ENCODE measurements at regions not wholly inside any gene's neighbourhood (a gene's known extent, or its start where the extent isn't known, plus 50 kb on each side); places are given as distances from the start of the nearest gene placed in this dataset.
"Not testable (repeated sequence)": the region's sequence is repeated elsewhere in the genome, so short reads cannot be mapped to it uniquely, and the experiment has no call there.

GRCh38 chr2:166743482-166743881 lies 144.8 kb upstream of the XIRP2 start:
- not testable (repeated sequence) for H3K27ac ChIP-seq (ENCODE audit: low read depth, low read length, severe bottlenecking); H3K4me3 ChIP-seq (ENCODE audit: extremely low read depth, insufficient read depth, low read length, poor library complexity, severe bottlenecking); H3K36me3 ChIP-seq (ENCODE audit: control insufficient read depth, insufficient read depth, low read length); H3K4me1 ChIP-seq (ENCODE audit: control insufficient read depth, insufficient read depth, low read length, poor library complexity, severe bottlenecking)
- peaks cover 24% of the 10 kb centered on the region for H3K9me3 ChIP-seq (ENCODE audit: control insufficient read depth, low read length)
- WGBS, 2 experiments (ENCODE audit: insufficient coverage in 2 of 2): 88 to 91% methylated on average over 10 of the region's 10 CpGs

- no CpG with 5 or more reads among the region's 2 CpGs for WGBS, 2 experiments (ENCODE audit: insufficient coverage in 2 of 2)
- peaks cover 2% of the 10 kb centered on the region for H3K9me3 ChIP-seq (ENCODE audit: control insufficient read depth, low read length)
- H3K27ac ChIP-seq (ENCODE audit: low read depth, low read length, severe bottlenecking): no peak overlapping the region
- H3K4me3 ChIP-seq (ENCODE audit: extremely low read depth, insufficient read depth, low read length, poor library complexity, severe bottlenecking): no peak overlapping the region
- H3K36me3 ChIP-seq (ENCODE audit: control insufficient read depth, insufficient read depth, low read length): no peaks in the 10 kb centered on the region
- H3K4me1 ChIP-seq (ENCODE audit: control insufficient read depth, insufficient read depth, low read length, poor library complexity, severe bottlenecking): no peaks in the 10 kb centered on the region
Measured at GRCh38 chr2:166727095-166727494, 161.2 kb upstream of the XIRP2 start.

DNA sequence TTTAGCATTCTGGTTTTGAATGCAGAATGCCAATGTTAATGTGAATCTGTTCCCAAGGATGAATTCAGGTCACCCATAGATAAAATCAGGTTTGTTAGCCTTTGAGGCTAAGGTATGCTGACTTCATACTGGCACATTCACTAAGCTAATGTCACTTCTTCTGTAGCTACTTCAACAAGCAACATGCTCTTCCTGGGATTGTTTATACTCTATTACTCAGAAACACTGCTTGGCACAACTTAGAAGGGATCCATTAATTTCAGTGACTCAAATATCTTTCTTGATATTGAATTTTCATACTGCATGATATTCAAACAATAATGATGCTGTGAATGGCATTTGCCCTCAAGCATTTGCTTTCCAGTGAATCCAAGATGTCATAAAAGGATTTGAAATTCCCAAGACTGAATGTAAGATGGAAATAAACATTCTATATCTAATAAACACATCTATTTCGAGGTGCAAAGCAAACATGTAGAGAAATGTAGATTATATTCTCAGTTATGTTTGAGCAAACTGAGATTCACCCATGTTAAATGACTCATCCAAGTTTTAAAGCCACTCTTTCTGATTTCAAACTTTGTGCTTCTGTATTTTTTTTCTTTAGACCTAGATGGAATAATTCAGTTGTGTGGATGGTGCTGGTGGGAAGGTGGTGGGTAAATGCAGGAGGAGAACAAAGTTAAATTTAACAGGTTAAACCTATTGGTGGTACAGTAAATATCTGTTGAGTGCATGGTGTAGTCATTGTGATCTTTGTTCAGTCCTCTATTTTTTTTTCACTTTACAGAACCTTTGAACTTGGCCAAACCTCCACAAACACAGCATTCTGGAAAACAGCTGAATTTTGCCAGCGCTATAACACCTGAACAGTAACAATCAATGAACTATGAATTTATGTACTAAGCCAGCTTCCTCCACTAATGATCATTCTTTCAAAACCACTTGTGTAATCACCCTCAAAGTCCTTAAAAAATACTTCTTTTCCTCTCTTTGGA lies 162.1 kb upstream of the XIRP2 start:
- no peak overlapping the region for H3K4me3 ChIP-seq (ENCODE audit: extremely low read depth, insufficient read depth, low read length, poor library complexity, severe bottlenecking)
- H3K36me3 ChIP-seq (ENCODE audit: control insufficient read depth, insufficient read depth, low read length): no peaks in the 10 kb centered on the region
- no peak overlapping the region for H3K27ac ChIP-seq (ENCODE audit: low read depth, low read length, severe bottlenecking)
- peaks cover 2% of the 10 kb centered on the region for H3K9me3 ChIP-seq (ENCODE audit: control insufficient read depth, low read length)
- WGBS, 2 experiments (ENCODE audit: insufficient coverage in 2 of 2): 91 to 100% methylated on average over 1 of the region's 2 CpGs
- no peaks in the 10 kb centered on the region for H3K4me1 ChIP-seq (ENCODE audit: control insufficient read depth, insufficient read depth, low read length, poor library complexity, severe bottlenecking)

DNA sequence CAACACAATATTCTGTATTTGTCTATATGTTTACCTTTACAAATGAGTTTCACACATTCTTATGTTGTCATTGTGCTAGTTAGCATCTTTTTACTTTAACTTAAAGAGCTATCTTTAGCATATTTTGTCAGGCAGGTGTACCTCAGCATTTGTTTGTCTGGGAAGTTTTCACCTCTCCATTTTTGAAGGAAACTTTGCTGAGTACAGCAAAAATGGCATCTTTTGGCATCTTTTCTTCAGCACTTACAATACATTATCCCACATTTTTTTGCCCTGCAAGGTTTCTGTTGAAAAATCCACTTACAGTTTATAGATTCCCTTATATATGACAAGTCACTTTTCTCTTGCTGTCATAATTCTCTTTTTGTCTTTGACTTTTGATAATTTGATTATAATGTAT lies 171.3 kb upstream of the XIRP2 start:
- H3K4me3 ChIP-seq (ENCODE audit: extremely low read depth, insufficient read depth, low read length, poor library complexity, severe bottlenecking): no peak overlapping the region
- no peak overlapping the region for H3K27ac ChIP-seq (ENCODE audit: low read depth, low read length, severe bottlenecking)
- H3K36me3 ChIP-seq (ENCODE audit: control insufficient read depth, insufficient read depth, low read length): no peaks in the 10 kb centered on the region
- H3K4me1 ChIP-seq (ENCODE audit: control insufficient read depth, insufficient read depth, low read length, poor library complexity, severe bottlenecking): no peaks in the 10 kb centered on the region
- H3K9me3 ChIP-seq (ENCODE audit: control insufficient read depth, low read length): no peaks in the 10 kb centered on the region

DNA sequence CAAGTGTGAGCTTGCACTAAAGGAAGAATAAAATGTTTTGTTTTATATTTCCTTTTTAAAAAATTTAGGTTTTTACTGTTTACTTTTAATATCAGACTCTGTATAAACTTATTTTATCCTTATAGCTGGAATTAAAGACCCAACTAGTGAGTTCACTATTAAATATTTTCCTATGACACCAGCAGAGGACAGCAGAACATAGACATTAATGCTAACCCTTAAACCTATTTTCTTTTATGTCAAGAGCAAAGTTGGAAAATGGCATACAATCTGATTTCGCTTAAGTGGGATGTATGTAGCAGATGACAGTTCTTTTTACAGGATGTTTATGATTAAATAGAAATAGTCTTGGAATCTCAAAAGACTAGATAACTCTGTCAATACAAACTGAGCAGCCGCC lies 188.2 kb upstream of the XIRP2 start:
- H3K36me3 ChIP-seq (ENCODE audit: control insufficient read depth, insufficient read depth, low read length): no peaks in the 10 kb centered on the region
- H3K27ac ChIP-seq (ENCODE audit: low read depth, low read length, severe bottlenecking): no peak overlapping the region
- no peaks in the 10 kb centered on the region for H3K9me3 ChIP-seq (ENCODE audit: control insufficient read depth, low read length)
- 100% methylated on average over 1 of the region's 2 CpGs; no CpG with 5 or more reads in 1 of the 2 experiments for WGBS, 2 experiments (ENCODE audit: insufficient coverage in 2 of 2)
- H3K4me1 ChIP-seq (ENCODE audit: control insufficient read depth, insufficient read depth, low read length, poor library complexity, severe bottlenecking): no peaks in the 10 kb centered on the region
- no peak overlapping the region for H3K4me3 ChIP-seq (ENCODE audit: extremely low read depth, insufficient read depth, low read length, poor library complexity, severe bottlenecking)

- Histone ChIP-seq H3K4me1 (ENCODE audit: control insufficient read depth, insufficient read depth, low read length, poor library complexity, severe bottlenecking) (no peaks in the 10 kb centered on the region), H3K9me3 (ENCODE audit: control insufficient read depth, low read length) (no peaks in the 10 kb centered on the region), H3K27ac (ENCODE audit: low read depth, low read length, severe bottlenecking) (no peak overlapping the region), H3K36me3 (ENCODE audit: control insufficient read depth, insufficient read depth, low read length) (no peaks in the 10 kb centered on the region), H3K4me3 (ENCODE audit: extremely low read depth, insufficient read depth, low read length, poor library complexity, severe bottlenecking) (no peak overlapping the region)
- no CpG with 5 or more reads among the region's 1 CpG for WGBS, 2 experiments (ENCODE audit: insufficient coverage in 2 of 2)
Measured at GRCh38 chr2:166695154-166695553, 193.1 kb upstream of the XIRP2 start.

GRCh38 chr2:166686057-166686456 lies 192.0 kb upstream of the SCN7A start:
- H3K36me3 ChIP-seq (ENCODE audit: control insufficient read depth, insufficient read depth, low read length); H3K4me3 ChIP-seq (ENCODE audit: extremely low read depth, insufficient read depth, low read length, poor library complexity, severe bottlenecking); H3K27ac ChIP-seq (ENCODE audit: low read depth, low read length, severe bottlenecking); H3K9me3 ChIP-seq (ENCODE audit: control insufficient read depth, low read length); H3K4me1 ChIP-seq (ENCODE audit: control insufficient read depth, insufficient read depth, low read length, poor library complexity, severe bottlenecking): not testable (repeated sequence)
- WGBS, 2 experiments (ENCODE audit: insufficient coverage in 2 of 2): 77 to 100% methylated on average over 1 to 3 of the region's 4 CpGs

- WGBS, 2 experiments (ENCODE audit: insufficient coverage in 2 of 2): 78% methylated on average over 1 of the region's 1 CpG; no CpG with 5 or more reads in 1 of the 2 experiments
- no peaks in the 10 kb centered on the region for H3K9me3 ChIP-seq (ENCODE audit: control insufficient read depth, low read length)
Measured at GRCh38 chr2:166677996-166678395, 183.9 kb upstream of the SCN7A start.

GRCh38 chr2:166676716-166677115 lies 182.7 kb upstream of the SCN7A start:
- Histone ChIP-seq H3K9me3 (ENCODE audit: control insufficient read depth, low read length) (no peaks in the 10 kb centered on the region), H3K4me3 (ENCODE audit: extremely low read depth, insufficient read depth, low read length, poor library complexity, severe bottlenecking) (no peak overlapping the region), H3K36me3 (ENCODE audit: control insufficient read depth, insufficient read depth, low read length) (no peaks in the 10 kb centered on the region), H3K27ac (ENCODE audit: low read depth, low read length, severe bottlenecking) (no peak overlapping the region), H3K4me1 (ENCODE audit: control insufficient read depth, insufficient read depth, low read length, poor library complexity, severe bottlenecking) (no peaks in the 10 kb centered on the region)

More at GRCh38 chr2:166677996-166678395, 183.9 kb upstream of the SCN7A start:
- no peaks in the 10 kb centered on the region for H3K36me3 ChIP-seq (ENCODE audit: control insufficient read depth, insufficient read depth, low read length)
- H3K4me3 ChIP-seq (ENCODE audit: extremely low read depth, insufficient read depth, low read length, poor library complexity, severe bottlenecking): no peak overlapping the region
- no peak overlapping the region for H3K27ac ChIP-seq (ENCODE audit: low read depth, low read length, severe bottlenecking)
- H3K4me1 ChIP-seq (ENCODE audit: control insufficient read depth, insufficient read depth, low read length, poor library complexity, severe bottlenecking): no peaks in the 10 kb centered on the region

GRCh38 chr2:166675553-166675952 lies 181.5 kb upstream of the SCN7A start:
- H3K27ac ChIP-seq (ENCODE audit: low read depth, low read length, severe bottlenecking): no peak overlapping the region
- H3K9me3 ChIP-seq (ENCODE audit: control insufficient read depth, low read length): no peaks in the 10 kb centered on the region
- H3K4me3 ChIP-seq (ENCODE audit: extremely low read depth, insufficient read depth, low read length, poor library complexity, severe bottlenecking): no peak overlapping the region
- H3K36me3 ChIP-seq (ENCODE audit: control insufficient read depth, insufficient read depth, low read length): no peaks in the 10 kb centered on the region
- H3K4me1 ChIP-seq (ENCODE audit: control insufficient read depth, insufficient read depth, low read length, poor library complexity, severe bottlenecking): no peaks in the 10 kb centered on the region
- 73 to 86% methylated on average over 1 to 3 of the region's 3 CpGs for WGBS, 2 experiments (ENCODE audit: insufficient coverage in 2 of 2)

DNA sequence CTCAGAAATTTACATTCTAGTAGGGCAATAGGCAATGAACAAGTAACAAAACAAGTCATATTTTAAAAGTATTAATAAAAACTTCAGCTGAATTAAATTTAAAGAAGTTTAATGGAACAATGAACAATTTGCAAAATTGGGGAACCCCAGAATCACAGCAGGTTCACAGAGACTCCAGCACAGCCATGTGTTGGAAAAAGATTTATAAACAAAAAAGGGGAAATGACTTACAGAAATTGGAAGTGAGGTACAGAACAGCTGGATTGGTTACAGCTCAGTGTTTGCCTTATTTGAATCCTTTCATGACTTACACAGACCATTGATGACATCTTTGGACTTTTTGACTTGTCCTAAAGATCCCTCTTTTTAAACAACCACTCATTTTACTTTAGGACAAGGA lies 179.9 kb upstream of the SCN7A start:
- Histone ChIP-seq H3K27ac (ENCODE audit: low read depth, low read length, severe bottlenecking) (no peak overlapping the region), H3K4me1 (ENCODE audit: control insufficient read depth, insufficient read depth, low read length, poor library complexity, severe bottlenecking) (no peaks in the 10 kb centered on the region), H3K36me3 (ENCODE audit: control insufficient read depth, insufficient read depth, low read length) (no peaks in the 10 kb centered on the region), H3K9me3 (ENCODE audit: control insufficient read depth, low read length) (no peaks in the 10 kb centered on the region), H3K4me3 (ENCODE audit: extremely low read depth, insufficient read depth, low read length, poor library complexity, severe bottlenecking) (no peak overlapping the region)
